ENCODE measurements at regions not wholly inside any gene's neighbourhood (a gene's known extent, or its start where the extent isn't known, plus 50 kb on each side); places are given as distances from the start of the nearest gene placed in this dataset.

DNA sequence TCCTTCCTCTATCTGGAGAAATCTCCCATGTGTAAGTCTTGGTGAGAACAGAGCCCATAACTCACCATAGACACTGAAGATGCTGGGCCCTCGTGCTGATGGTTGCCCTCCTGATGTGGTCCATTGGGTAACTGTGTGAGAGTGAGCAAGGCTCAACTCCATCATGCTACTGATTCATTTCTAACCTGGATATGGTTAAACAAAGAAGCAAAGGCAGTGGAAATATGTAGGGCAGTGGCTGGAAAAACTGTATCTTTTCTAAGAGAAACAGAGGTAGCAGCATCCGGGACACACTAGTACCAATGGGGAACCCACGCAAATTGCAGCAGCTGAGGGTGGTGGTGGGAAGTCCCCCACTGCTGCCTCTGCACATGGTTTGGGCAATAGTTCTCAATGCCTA lies 221.7 kb downstream of the KLF6 start:
- no peak for TF ChIP-seq CTCF (conservative IDR thresholded peaks at IDR 0.05; ENCODE audit: low read depth, low read length)
- no peak for TF ChIP-seq EZH2 (IDR thresholded peaks at IDR 0.05; ENCODE audit: low read length, unreplicated experiment)
- TF ChIP-seq EZH2phosphoT487 (IDR thresholded peaks at IDR 0.05; ENCODE audit: borderline replicate concordance, low read length), result no peak

Measured in PC-3 (cell line).